Head of caudate nucleus (tissue), 42 donors: ENCODE measurements at regions not wholly inside any gene's neighbourhood (a gene's known extent, or its start where the extent isn't known, plus 50 kb on each side); places are given as distances from the start of the nearest gene placed in this dataset.

Experiments used
- DNase-seq, 42 donors: peaks; one replicate each; pipeline versions ENCODE4 v3.0.0 to v3.0.0-alpha.2; 2020 to 2021; ENCODE audit warnings: mixed read lengths in 7 of 42
- intact Hi-C: fragments of 100-400 bp; cut with DNase I; formaldehyde crosslinking; loops from one replicate; pipeline ENCODE4 v1.15.0; 2022

- no peak for DNase-seq
- intact Hi-C loops = no loop called here
Observed at GRCh38 chr4:123339507-123340380, 56.9 kb upstream of the SPRY1 start.

- DNase-seq = no peak
- intact Hi-C loops = no loop called here
Observed at GRCh38 chr4:123340381-123340701, 56.3 kb upstream of the SPRY1 start.

- no peak for DNase-seq
- intact Hi-C loops = no loop called here
Observed at GRCh38 chr4:123342498-123342897, 54.1 kb upstream of the SPRY1 start.

GRCh38 chr4:123343400-123344041, 53.1 kb upstream of the SPRY1 start:
- intact Hi-C loops = no loop called here
- no peak for DNase-seq

GRCh38 chr4:123345137-123345934, 51.3 kb upstream of the SPRY1 start:
- intact Hi-C loops = no loop called here
- DNase-seq = no peak

GRCh38 chr4:123345935-123346300, 50.7 kb upstream of the SPRY1 start:
- DNase-seq = no peak
- intact Hi-C loops = no loop called here

- intact Hi-C loops = no loop called here
- DNase-seq = no peak
Observed at GRCh38 chr4:123346330-123346940, 50.2 kb upstream of the SPRY1 start.
